Ureter (tissue), 1 donor: ENCODE measurements at regions not wholly inside any gene's neighbourhood (a gene's known extent, or its start where the extent isn't known, plus 50 kb on each side); places are given as distances from the start of the nearest gene placed in this dataset.
"Not testable (repeated sequence)": the region's sequence is repeated elsewhere in the genome, so short reads cannot be mapped to it uniquely, and the experiment has no call there.

Source experiments
- DNase-seq: peaks from one replicate; pipeline ENCODE4 v3.0.0-alpha.2; 2020; ENCODE audit warnings: low spot score
- donor health status: DM: yes; HTN: yes; CAD: no.

DNA sequence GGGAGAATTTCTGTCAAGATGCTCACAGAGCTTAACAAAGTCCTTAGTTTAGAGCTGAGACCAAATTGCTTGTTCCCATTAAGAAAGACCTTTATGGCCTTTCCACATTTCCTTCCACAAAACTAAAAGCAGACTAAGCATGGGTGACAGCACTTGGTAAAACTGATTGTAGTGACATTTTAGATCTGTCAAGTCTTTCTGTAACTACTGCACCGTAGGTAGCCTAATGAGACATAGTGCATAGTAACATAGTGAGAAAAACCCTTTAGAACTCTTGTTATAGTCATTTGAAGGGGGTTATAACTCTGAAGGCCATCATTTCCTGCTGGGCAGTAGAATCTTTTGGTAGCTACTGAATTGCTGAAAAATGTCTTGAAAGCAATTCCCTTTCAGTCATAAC is 990.9 kb upstream of the CNTN5 start:
- DNase-seq = no peak

DNA sequence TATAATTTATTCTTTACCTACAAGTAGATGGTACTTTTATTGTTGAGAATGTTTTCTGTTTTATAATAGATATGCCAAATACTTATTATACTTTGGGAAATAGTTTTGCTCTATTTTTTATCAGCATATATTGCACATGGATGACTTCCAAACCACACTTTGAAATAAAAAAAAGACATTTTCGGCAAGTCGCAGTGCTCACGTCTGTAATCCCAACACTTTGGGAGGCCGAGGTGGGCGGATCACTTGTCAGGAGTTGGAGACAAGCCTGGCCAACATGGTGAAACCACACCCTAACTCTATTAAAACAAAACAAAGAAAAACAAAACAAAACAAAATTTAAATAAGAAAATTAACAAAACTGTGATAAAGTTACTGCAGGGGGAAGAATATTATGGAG is 983.9 kb upstream of the CNTN5 start:
- no peak for DNase-seq

DNA sequence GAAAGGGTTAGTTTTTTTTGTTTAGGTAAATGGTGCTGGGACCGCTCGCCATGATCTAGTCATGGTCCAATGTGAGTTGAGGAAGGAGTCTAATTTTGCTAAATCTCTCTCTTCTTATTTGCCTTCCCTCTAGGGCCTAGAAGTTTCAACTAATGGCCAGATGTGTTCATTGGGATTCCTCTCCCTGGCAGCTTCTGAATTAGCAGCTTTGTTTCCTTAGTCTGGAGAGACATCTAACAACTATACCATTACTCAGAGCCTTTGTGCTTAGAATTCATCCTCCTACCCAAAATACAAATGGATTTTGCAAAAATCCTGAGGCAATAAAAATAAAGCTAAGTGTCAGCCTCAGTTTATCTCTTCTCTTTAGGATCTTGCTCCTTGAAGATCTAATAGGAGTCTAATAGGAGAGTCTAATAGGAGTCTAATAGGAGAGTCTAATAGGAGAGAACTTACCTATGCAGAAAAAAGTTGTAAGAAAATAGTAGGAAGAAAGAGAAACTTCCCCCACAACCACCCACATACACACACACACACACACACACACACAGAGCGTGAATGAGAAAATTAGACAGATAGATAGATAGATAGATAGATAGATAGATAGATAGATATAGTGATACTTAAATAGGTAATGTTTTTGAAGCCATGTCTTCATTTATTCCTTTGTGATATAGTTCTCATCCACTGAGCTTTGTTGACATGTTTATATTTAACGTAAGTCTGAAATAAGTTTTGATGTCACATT is 980.5 kb upstream of the CNTN5 start:
- no peak for DNase-seq

DNA sequence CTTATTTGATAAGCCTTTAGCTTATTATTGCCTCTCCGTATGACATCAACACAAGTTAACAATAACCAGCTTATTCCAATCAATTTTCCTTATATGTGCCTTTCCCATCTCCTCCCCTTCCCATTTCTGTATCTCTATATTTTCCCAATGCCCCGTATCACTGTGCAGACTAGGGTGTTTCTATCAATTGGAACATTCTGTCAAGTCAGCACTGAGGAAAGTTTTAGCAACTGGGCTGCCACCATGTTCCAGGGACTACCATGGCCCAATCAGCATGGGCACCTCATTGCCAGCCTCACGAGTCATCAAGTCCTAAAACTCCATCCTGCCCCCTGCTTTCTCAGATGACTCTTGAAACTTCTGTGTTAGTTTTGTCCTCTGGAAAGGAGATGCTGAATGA is 973.1 kb upstream of the CNTN5 start:
- DNase-seq = no peak

DNA sequence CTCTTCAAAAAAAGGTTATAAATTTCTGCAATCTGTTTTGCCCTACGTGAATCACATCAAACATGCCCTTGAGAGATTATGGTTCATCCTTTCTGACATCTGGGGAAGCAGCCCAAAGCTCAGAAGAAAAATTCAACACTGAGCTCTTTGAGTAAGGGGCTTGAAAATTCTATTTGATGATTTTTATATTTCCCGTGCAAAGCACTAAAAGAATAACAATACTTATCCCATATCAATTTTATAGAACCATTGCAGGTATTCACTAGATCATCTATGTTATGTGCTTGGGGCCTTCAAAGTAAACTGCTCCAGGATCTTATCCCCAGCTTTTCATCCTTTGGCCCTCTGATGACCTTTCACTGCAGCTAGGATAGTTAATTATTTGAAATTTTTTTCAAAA is 966.9 kb upstream of the CNTN5 start:
- no peak for DNase-seq

DNA sequence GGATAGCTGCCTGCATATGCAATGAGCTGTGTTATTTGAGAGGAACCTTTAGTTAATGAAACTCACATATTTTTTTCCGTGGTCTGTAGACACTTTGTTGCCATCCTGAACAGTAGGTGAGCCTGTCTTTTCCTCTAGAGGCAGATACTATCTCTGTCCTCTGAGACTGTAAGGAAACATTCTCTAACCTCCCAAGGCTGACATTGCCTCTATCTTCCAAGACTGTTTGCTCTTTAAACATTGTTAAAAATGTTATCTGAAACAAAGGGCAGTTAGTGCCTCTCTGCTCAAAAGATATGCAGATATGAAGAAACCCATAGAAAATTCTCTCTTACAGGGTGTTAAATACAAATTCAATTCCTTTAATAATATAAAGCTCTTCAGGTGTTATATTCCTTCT is 963.8 kb upstream of the CNTN5 start:
- DNase-seq = no peak

DNA sequence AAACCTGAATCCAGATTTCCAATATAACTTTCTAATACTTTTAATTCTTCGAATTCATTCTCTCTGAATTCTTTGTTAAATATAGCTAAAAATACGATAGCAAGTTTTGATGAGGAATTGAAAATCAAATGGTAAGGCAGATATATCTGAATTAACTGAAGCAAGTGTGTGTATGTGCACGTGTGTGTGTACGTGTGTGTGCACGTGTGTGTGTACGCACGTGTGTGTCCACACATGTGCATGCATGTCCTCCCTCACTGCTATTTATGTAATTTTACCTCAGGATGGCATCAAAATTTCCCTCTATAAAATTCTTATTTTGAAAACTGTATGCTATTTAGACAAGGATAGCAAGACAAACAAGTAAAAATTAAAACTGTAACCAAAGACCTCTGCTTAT is 961.3 kb upstream of the CNTN5 start:
- no peak for DNase-seq

DNA sequence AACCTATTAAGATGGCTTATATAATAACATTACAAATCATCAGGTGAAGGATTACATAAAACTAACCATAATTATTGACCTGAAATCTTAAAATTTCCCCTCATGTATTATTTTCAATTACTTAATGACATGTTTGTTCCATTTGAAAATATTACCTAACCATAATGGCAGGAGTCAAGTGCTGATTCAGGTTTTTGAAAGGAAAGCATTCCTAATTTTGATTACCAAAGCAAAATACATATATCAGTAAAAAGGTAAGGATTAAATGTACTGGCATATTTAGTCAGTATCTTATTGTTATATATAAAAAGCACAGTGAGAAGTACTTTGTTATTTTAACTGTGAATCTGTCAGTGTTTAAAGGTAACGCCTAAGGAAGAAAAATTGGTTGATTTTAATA is 960.0 kb upstream of the CNTN5 start:
- no peak for DNase-seq

DNA sequence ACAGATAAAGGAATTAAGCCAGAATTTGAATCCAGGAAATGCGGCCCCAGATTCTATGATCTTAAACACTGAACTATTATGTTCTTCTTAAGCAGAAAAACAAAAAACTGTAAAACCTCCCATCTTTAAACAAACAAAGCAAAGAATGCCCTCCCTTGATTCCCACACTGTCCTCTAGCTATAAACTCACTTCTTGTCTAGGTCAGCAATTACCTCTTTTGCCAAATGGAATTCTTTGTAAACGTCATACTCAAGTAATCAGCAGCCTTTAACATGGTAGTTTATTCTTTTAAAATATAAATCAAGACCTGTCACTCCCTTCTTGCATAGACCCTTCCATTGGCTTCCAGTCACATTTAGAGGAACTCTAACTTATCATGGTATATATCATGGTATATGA is 958.9 kb upstream of the CNTN5 start:
- no peak for DNase-seq

DNA sequence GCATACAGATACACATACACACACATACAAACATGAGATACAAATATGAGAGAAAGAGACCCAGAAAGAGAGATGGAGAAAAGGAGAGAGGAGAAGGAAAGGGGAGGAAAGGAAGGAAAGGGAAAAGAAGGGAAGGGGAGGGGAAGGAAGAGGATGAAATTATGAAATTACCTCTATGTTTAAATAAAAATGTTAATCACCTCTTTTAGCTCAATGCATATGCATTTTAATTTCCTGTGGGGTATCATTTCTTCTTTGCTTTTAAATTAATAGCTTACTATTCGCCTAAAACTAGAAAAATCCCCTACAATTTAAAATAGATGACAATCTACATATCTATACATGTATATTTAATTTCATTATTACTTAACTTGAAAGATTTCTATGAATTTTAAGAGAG is 958.0 kb upstream of the CNTN5 start:
- DNase-seq = no peak

DNA sequence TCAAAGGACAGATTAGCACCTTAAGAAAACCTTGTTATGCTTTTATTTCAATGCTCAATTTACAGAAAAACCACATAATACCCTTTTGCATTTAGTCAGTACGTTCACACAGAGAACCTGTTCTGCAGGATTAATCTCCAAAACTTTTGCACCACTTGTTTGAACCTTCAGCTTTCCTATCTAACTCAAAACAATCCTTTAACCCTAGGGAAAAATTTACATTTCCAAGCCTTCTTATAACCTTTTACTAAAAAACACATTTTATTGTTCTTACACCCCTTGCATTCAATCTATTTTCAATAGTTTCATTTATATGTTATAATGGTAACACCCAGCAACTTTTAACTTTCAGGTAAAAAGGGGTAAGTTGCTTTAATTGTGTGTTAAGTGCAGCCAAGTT is 952.5 kb upstream of the CNTN5 start:
- no peak for DNase-seq

DNA sequence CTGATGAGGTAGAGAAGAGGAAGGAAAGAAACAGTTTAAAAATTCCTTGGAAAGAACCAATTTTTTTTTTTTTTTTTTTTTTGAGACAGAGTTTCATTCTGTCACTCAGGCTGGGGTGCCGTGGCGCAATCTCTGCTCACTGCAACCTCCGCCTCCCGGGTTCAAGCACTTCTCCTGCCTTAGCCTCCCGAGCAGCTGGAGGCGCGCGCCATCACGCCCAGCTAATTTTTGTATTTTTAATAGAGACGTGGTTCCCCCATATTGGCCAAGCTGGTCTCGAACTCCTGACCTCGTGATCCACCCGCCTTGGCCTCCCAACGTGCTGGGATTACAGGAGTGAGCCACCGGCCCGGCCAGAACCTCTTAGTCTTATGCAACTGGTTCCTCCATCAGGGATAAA is 951.6 kb upstream of the CNTN5 start:
- not testable (repeated sequence) for DNase-seq

DNA sequence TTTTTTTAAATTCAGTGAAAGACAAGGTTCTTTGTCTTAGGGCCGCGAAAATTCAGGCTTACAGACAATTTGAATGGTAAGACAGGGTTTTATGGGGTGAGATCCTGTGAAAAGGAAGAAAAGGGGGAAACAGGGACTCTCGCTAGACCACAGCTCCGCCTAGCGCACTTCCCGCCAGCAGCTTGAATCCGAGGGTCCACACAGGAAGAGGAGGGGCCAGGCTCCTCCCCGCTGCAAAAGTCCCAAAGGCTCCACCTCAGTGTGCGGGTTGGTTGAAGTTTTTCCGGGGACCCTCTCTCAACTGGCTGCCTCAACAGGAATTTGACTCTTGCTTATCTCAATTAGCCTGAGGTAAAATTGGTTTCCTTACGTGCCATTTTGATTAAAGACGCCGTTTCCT is 950.9 kb upstream of the CNTN5 start:
- no peak for DNase-seq

DNA sequence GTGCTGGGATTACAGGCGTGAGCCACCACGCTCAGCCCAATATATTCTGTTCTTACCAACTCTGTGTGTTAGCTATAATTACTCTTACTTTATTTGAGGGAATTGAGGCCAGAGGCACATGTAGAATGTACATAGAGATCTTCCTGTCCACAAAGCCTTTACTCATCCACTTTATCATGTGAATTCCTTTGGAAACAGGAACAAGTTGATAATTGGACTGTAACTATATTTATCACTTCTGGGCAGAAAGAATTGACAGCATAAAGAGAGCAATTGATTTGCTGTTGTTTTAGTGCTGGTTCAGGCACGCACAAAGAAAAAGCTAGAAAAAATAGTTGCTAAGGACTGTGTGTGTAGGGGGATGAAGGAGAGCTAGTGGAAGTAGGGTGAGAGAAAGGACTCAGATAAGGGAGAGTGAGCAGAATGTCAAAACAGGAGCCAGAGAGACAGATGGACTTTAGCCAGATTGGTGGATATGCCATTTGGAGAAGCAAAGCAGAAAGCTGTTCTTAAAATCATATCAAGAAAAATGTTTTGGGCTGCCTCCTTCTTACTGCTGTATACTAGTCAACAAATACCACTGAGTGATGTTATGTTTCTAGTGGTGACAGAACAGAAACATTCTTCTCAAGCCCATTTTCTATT is 929.8 kb upstream of the CNTN5 start:
- DNase-seq = no peak

DNA sequence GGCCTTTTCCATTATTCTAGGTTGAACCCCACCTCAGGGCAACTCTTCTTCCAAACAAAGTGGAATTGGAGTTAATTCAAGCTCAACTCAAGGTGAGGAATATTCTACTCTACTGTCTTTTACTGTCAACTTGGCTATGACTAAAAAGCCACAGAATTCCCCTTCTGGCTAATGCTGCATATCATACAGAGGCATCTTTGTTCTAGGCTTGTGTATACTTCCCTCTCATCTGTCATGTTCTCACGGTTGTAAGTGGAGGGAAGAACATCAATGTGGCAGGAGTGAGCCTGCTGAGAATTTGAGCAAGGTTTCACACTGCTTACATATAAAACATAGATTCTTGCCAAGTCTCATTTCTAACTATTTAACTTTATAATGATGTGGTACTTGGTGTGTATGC is 921.4 kb upstream of the CNTN5 start:
- no peak for DNase-seq

DNA sequence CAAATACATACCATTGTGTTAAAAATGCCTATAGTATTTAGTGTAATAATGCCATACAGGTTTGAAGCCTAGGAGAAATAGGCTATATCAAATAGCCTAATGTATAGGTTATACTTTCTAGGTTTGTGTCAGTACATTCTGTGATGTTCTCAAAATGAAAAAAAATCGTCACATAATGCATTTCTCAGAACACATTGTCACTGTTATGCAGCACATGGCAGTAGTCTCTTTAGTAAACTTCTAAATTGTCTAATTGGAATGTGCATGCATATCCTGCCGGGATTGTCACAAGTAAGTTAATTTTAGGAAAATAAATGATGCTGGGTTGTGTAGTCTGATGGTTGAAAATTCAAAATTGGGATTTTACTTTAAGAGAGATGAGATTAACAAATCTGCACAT is 920.1 kb upstream of the CNTN5 start:
- DNase-seq = no peak

DNA sequence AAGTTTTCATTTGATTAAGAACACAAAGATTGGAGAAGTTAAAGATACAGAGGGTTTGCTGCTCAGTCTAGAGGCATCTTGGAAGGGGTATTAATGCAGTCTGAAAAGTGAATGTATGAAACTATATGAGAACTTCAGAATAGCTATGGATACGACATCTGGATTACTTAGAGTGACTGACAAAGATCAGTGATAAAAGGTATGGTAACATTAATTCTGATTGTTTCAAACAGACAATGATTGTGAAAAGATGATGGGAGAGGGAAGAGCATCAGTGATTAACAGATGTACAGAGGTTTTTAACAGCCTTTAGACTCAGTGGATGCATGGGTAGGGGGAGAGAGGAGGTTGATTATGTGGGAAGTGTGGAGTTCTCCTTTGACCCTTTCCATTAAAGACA is 919.4 kb upstream of the CNTN5 start:
- no peak for DNase-seq

DNA sequence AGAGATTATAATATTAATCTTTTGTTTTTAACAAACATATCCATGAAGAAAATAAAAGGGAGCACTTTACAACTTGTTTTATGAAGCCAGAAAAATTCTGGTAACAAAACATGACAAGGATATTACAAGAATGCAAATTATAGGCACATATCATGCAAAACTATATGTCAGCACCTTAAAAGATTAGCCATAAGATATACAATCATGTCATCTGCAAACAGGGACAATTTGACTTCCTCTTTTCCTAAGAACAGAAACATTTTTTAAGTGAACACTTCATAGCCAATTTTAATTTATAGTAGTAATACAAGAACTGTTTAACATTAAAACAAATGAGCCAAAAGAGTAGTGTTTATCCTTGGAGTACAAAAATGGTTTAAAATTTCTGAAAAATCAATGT is 916.5 kb upstream of the CNTN5 start:
- no peak for DNase-seq

DNA sequence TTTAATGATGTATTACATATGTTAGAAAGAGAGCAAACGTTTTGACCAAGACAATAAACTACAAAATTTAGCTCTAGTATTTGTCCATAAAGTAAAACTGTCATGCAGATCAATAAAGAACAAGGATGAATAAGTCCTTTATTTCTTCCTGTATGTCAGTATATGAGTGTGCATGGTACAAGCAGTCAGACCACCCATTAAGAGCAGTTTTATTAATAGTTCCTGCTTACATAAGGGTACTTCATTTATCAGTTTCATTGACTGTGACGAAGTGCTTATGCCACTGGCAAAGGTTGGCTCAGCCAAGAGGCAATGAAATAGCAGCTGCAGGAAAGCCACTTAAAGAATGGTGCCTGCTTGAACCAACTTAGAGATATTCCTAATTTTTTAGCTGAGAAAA is 913.0 kb upstream of the CNTN5 start:
- no peak for DNase-seq

DNA sequence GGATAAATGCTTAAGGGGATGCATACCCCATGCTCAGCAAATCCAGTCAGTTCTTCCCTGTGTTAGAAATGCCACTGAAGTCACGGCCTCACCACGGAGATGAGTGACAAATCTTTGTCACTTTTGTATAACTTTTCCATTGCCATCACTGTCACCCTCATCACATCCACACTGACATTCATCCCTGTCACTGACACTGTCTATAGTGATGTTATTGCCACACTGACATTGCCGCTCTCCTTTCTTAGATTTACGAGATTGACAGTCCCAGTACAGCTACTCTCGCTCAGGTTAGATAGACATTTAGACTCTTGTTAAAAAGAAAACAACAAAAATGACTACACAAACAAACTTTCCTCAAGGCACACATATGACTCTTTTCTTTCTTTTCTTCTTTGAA is 910.7 kb upstream of the CNTN5 start:
- no peak for DNase-seq

DNA sequence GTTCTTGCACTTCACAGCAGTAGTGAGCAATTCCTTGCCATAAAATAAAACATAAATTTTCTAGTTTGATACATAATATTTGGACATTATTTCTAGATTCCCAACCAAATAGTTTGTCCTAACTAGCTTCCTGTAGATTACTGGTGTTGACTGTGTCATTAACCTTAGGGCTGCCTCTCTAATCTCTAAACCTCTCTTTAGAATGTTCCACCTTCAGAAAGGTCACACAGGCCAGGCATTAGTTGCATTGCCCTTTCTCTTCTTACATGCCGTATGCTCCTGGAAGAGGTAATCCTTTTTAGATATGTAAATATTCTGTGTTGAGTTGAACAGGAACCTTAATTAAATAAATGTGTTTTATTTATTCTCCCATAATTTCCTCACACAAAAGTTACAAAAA is 904.9 kb upstream of the CNTN5 start:
- no peak for DNase-seq

DNA sequence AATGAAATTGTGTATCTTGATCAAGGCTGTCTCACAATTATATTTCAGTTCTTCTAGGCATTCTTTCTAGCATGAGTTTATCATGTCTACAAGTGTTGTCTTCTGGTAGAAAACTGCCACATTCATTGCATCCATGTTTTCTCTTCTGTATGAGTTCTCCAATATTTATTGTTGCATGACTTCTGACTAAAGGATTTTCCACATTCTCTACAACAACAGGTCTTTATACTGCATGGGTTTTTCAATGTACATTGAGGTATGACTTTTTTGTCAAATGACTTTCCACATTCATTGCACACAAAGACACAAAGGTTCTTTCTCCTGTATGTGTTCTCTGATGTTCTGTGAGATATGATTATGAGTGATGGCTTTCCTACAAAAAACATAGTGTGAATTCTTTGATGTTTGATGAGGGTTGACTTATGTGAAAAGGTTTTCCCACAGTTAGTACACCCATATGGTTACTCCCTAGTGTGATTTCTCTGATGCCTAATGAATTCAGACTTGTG is 890.6 kb upstream of the CNTN5 start:
- no peak for DNase-seq

DNA sequence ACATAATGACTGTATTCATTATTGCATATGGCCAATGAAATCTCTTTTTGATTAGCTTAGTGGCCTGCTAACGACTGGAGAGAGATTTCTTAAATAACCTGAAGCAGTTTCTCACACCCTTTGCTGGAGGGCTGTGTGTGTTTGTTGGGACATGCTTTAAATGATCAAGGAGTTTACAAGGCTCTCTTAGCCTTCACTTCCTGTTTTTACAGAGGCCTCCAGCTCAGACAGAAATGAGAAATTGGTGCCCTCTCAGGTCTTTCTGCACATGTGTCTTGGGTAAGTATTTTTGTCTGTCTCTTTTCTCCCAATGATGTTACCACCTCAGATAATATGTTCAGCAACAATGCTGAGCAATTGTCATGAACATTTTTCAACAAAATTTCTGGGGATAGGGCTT is 884.4 kb upstream of the CNTN5 start:
- DNase-seq = no peak

DNA sequence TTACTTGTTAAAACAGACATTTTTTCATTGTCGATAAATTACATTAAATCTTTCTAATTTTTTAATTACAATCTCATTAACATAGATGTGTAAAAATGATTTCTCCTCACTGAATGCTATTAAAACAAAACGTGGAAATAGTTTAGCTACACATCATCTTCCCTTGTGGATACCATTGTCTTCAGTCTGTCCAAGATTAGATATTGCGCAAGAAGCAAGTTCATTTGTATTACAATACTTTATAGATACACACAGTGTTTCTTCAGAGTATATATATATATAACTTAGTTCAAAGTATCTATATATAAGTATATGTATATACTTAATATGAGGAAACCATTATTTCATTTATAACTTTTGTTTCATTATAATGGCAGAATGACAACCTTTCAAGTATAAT is 883.3 kb upstream of the CNTN5 start:
- no peak for DNase-seq
